Activated B cell treated with CpG ODN at 0.5 μM for 24 hours (primary cell): ENCODE measurements at regions not wholly inside any gene's neighbourhood (a gene's known extent, or its start where the extent isn't known, plus 50 kb on each side); places are given as distances from the start of the nearest gene placed in this dataset.
"Not testable (repeated sequence)": the region's sequence is repeated elsewhere in the genome, so short reads cannot be mapped to it uniquely, and the experiment has no call there.

ENCODE experiments used
- ATAC-seq: fragments of 200-7000 bp; cut with Tn5 transposase; one replicate; pipeline ENCODE4 v1.10.0; 2021; ENCODE audit warnings: low read depth, mild to moderate bottlenecking, moderate library complexity
- CTCF ChIA-PET: fragments of 350-600 bp; sonication (Branson Sonifier 250); formaldehyde crosslinking; loops from one replicate; lab custom pipeline; 2021; ENCODE audit warnings: antibody characterized with exemption; lab: Charles Lee
- POLR2A ChIA-PET: fragments of 350-600 bp; sonication (Branson Sonifier 250); formaldehyde crosslinking; loops from one replicate; lab custom pipeline; 2021; ENCODE audit warnings: antibody characterized with exemption; lab: Charles Lee
- DNase-seq: peaks from one replicate; pipeline ENCODE4 v3.0.0; 2022
- H3K27ac Mint-ChIP-seq: one replicate; pipeline ENCODE4 v1.8.0; 2020; ENCODE audit warnings: mixed read lengths
- H3K27me3 Mint-ChIP-seq: one replicate; pipeline ENCODE4 v1.8.0; 2021; ENCODE audit warnings: mixed read lengths
- H3K36me3 Mint-ChIP-seq: one replicate; pipeline ENCODE4 v1.8.0; 2021; ENCODE audit warnings: low read depth, mixed read lengths
- H3K4me1 Mint-ChIP-seq: one replicate; pipeline ENCODE4 v1.8.0; 2021; ENCODE audit warnings: mixed read lengths
- H3K4me3 Mint-ChIP-seq: one replicate; pipeline ENCODE4 v1.8.0; 2020; ENCODE audit warnings: mild to moderate bottlenecking, mixed read lengths
- H3K9me3 Mint-ChIP-seq: one replicate; pipeline ENCODE4 v1.8.0; 2020; ENCODE audit warnings: mixed read lengths
- intact Hi-C: fragments of 100-400 bp; cut with micrococcal nuclease; formaldehyde crosslinking; loops from one replicate; pipeline ENCODE4 v1.15.1; 2024
- TF ChIP-seq, protein P1 (sequence below): fragments of 200-600 bp; IDR thresholded peaks from one replicate; pipeline ENCODE4 v1.8.0; 2022; ENCODE audit warnings: antibody characterized with exemption, mild to moderate bottlenecking

DNA sequence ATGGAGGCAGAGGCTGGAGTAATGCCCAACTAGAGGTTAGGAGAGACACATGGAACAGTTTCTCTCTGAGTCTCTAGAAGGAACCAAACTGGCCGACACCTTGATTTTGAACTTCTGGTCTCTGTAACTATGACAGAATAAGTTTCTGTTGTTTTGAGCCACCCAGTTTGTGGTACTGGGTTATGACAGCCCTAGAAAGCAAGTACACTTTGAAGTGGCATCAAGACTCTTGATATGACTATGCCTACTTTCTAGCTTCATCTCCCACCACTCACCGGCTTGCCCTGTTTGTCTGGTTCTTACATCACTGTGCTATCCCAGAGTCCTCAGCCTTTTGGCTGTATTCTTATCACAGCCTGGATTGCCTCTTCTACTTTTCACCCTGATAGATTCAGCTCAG lies 230.3 kb upstream of the USP24 start:
- DNase-seq (no peak), ATAC-seq (no peak)
- H3K36me3 Mint-ChIP-seq: no peaks in the 10 kb centered on the region
- CTCF ChIA-PET: no interaction called here
- no peaks in the 10 kb centered on the region for H3K9me3 Mint-ChIP-seq
- intact Hi-C loops: no loop called here
- H3K27me3 Mint-ChIP-seq: peaks cover 5% of the 10 kb centered on the region
- H3K4me3 Mint-ChIP-seq: no peak overlapping the region
- POLR2A ChIA-PET: no interaction called here
- TF ChIP-seq, protein P1, sequence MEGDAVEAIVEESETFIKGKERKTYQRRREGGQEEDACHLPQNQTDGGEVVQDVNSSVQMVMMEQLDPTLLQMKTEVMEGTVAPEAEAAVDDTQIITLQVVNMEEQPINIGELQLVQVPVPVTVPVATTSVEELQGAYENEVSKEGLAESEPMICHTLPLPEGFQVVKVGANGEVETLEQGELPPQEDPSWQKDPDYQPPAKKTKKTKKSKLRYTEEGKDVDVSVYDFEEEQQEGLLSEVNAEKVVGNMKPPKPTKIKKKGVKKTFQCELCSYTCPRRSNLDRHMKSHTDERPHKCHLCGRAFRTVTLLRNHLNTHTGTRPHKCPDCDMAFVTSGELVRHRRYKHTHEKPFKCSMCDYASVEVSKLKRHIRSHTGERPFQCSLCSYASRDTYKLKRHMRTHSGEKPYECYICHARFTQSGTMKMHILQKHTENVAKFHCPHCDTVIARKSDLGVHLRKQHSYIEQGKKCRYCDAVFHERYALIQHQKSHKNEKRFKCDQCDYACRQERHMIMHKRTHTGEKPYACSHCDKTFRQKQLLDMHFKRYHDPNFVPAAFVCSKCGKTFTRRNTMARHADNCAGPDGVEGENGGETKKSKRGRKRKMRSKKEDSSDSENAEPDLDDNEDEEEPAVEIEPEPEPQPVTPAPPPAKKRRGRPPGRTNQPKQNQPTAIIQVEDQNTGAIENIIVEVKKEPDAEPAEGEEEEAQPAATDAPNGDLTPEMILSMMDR: no peak
- no peaks in the 10 kb centered on the region for H3K4me1 Mint-ChIP-seq
- H3K27ac Mint-ChIP-seq: no peak overlapping the region

DNA sequence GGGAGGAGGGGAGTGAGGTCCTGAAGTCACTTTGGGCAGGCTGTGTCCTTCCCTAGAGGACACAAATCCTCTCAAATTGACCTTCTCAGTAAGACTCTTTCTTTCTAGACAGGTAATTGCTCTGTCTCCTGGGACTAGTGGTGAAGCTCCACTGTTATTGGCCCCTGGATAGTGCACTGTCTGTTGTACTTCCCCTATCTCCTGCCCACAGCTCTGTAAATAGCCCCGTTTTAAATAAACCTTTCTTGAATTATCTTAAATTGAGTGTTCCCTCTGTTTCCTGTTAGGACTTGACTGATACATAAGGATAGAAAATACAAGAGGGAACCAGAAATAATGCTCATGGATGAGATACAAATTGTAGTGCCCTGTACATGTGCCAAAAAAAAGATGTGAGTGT lies 229.5 kb upstream of the USP24 start:
- H3K4me1 Mint-ChIP-seq: no peaks in the 10 kb centered on the region
- POLR2A ChIA-PET: no interaction called here
- H3K27ac Mint-ChIP-seq: no peak overlapping the region
- intact Hi-C loops: no loop called here
- peaks cover 5% of the 10 kb centered on the region for H3K27me3 Mint-ChIP-seq
- TF ChIP-seq, protein P1: no peak
- no peak overlapping the region for H3K4me3 Mint-ChIP-seq
- CTCF ChIA-PET: no interaction called here
- H3K36me3 Mint-ChIP-seq: no peaks in the 10 kb centered on the region
- DNase-seq (no peak), ATAC-seq (no peak)
- H3K9me3 Mint-ChIP-seq: peaks cover 3% of the 10 kb centered on the region

DNA sequence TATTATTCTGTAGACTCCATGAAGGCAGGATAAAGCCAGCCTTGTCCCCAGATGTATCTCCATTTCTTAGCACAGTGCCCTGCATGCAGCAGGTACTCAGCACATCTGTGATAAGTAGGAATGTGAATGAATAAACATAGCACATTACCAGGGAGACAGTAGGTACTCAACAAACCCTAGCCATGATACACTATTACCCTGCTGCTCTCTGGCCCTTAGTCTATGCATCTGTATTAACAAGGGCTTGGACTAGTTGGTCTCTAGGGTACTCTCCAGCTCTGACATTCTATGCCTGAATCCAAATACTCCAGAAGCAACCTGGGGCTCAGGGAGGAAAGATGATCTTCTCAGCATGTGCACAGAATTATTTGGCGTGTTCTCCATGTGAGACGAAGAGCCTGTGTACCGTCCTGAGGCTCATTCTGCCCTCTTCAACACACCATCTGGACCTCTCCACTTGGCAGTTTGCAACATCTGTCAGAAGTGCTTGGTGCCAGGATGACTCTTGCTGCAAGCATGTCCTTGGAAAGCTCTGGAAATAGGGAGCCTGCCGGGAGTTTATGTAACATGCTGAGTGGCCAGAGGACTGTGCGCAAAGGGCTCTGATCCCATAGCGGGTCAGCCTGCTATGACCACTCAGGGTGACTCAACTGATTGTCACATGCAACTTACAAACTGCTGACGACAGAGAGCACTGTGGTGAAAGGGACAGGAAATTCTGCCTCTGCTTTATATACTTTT lies 228.2 kb upstream of the USP24 start:
- POLR2A ChIA-PET: no interaction called here

DNA sequence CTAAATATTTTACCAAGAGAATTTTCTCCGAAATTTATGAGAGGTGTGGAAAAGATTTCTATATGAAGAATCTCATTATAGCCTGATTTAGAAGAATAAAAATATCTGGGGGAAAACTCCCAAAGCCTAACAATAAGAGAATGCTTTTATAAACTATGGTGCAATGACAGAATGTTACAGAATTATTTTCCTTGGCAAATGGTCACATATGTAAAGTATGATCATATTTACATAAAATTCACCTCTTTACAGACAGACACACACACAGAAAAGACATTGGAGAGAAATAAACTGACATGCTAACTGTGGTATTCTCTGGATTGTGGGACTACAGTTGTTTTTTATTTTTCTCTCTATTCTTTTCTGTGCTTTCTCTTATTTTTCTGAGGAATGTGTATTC lies 226.3 kb upstream of the USP24 start:
- H3K27ac Mint-ChIP-seq: no peak overlapping the region

More for the DNA sequence above, 228.2 kb upstream of the USP24 start:
- H3K27ac Mint-ChIP-seq: no peak overlapping the region
- H3K36me3 Mint-ChIP-seq: no peaks in the 10 kb centered on the region
- intact Hi-C loops: no loop called here
- TF ChIP-seq, protein P1: no peak
- H3K4me1 Mint-ChIP-seq: no peaks in the 10 kb centered on the region
- peaks cover 5% of the 10 kb centered on the region for H3K27me3 Mint-ChIP-seq
- peaks cover 3% of the 10 kb centered on the region for H3K9me3 Mint-ChIP-seq
- CTCF ChIA-PET: no interaction called here
- no peak overlapping the region for H3K4me3 Mint-ChIP-seq
- no peak for DNase-seq
- no peak for ATAC-seq

DNA sequence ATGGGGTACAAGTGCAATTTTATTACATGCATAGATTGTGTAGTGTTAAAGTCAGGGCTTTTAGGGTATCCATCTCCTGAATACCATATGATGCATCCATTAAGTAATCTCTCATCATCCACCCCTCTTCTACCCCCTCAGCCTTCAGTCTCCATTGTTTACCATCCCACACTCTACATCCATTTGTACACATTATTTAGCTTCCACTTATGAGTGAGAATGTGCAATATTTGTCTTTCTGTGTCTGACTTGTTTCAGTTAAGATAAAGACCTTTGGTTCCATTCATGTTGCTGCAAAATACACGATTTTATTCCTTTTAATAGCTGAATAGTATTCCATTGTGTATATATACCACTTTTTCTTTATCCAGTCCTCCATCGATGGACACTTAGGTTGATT lies 222.5 kb upstream of the USP24 start:
- ChIA-PET CTCF (no interaction called here), POLR2A (no interaction called here)
- peaks cover 10% of the 10 kb centered on the region for H3K27me3 Mint-ChIP-seq
- peaks cover 12% of the 10 kb centered on the region for H3K9me3 Mint-ChIP-seq
- H3K4me1 Mint-ChIP-seq: no peaks in the 10 kb centered on the region
- intact Hi-C loops: no loop called here
- no peak overlapping the region for H3K4me3 Mint-ChIP-seq
- no peak for ATAC-seq
- no peaks in the 10 kb centered on the region for H3K36me3 Mint-ChIP-seq
- no peak overlapping the region for H3K27ac Mint-ChIP-seq
- TF ChIP-seq, protein P1: no peak
- DNase-seq: no peak

More for the DNA sequence above, 226.3 kb upstream of the USP24 start:
- CTCF ChIA-PET: interaction anchor here (1.0 kb wide), 1 partner anchor 66 kb away, joined by 3 read pairs; no protein-coding TSS in a partner anchor
- H3K4me3 Mint-ChIP-seq: no peak overlapping the region
- H3K9me3 Mint-ChIP-seq: peaks cover 3% of the 10 kb centered on the region
- intact Hi-C loops: no loop called here
- H3K27me3 Mint-ChIP-seq: peaks cover 2% of the 10 kb centered on the region
- H3K4me1 Mint-ChIP-seq: no peaks in the 10 kb centered on the region
- ATAC-seq: no peak
- no peak for DNase-seq
- TF ChIP-seq, protein P1: no peak
- no peaks in the 10 kb centered on the region for H3K36me3 Mint-ChIP-seq
- POLR2A ChIA-PET: no interaction called here

DNA sequence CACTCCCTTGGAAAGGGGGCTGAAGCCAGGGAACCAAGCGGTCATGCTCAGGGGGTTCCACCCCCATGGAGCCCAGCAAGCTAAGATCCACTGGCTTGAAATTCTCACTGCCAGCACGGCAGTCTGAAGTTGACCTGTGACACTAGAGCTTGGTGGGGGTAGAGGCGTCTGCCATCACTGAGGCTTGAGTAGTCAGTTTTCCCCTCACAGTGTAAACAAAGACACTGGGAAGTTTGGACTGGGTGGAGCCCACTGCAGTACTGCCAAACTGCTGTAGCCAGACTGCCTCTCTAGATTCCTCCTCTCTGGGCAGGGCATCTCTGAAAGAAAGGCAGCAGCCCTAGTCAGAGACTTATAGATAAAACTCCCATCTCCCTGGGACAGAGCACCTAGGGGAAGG lies 215.6 kb upstream of the USP24 start:
- H3K9me3 Mint-ChIP-seq, H3K36me3 Mint-ChIP-seq, ATAC-seq, POLR2A ChIA-PET, DNase-seq, CTCF ChIA-PET, H3K4me3 Mint-ChIP-seq, H3K27ac Mint-ChIP-seq, intact Hi-C loops, H3K4me1 Mint-ChIP-seq: not testable (repeated sequence)
- H3K27me3 Mint-ChIP-seq: peaks cover 44% of the 10 kb centered on the region

DNA sequence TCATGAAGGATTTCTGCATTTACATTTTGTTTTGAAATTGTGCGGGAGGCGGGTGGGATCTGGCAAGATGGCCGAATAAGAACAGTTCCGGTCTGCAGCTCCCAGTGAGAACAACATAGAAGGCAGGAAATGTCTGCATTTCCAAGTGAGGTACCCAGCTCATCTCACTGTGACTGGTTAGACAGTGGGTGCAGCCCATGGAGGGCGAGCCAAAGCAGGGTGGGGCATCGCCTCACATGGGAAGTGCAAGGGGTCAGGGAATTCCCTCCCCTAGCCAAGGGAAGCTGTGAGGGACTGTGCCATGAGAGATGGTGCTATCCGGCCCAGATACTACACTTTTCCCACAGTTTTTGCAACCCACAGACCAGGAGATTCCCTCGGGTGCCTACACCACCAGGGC lies 215.0 kb upstream of the USP24 start:
- peaks cover 44% of the 10 kb centered on the region for H3K27me3 Mint-ChIP-seq
- DNase-seq, ATAC-seq, H3K4me1 Mint-ChIP-seq, H3K9me3 Mint-ChIP-seq, H3K4me3 Mint-ChIP-seq, H3K27ac Mint-ChIP-seq, CTCF ChIA-PET, intact Hi-C loops, H3K36me3 Mint-ChIP-seq, POLR2A ChIA-PET: not testable (repeated sequence)
